ENCODE measurements at regions not wholly inside any gene's neighbourhood (a gene's known extent, or its start where the extent isn't known, plus 50 kb on each side); places are given as distances from the start of the nearest gene placed in this dataset.

DNA sequence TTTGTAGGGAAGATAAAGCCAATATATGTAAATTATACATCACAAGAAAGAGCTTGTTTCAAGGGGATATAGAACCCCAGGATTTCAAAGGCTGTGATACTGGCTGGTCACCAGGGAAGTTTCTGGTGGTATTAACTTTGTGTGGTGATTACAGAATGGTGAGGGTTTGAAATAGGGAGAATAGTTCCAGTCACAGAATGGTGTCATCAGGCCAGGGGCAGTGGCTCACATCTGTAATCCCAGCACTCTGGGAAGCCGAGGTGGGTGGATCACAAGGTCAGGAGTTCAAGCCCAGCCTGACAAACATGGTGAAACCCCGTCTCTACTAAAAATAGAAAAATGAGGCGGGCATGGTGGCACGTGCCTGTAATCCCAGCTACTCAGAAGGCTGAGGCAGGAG is 183.8 kb upstream of the XYLT1 start:
- no peak for TF ChIP-seq EP300 (IDR thresholded peaks at IDR 0.05)
- TF ChIP-seq, protein P1, sequence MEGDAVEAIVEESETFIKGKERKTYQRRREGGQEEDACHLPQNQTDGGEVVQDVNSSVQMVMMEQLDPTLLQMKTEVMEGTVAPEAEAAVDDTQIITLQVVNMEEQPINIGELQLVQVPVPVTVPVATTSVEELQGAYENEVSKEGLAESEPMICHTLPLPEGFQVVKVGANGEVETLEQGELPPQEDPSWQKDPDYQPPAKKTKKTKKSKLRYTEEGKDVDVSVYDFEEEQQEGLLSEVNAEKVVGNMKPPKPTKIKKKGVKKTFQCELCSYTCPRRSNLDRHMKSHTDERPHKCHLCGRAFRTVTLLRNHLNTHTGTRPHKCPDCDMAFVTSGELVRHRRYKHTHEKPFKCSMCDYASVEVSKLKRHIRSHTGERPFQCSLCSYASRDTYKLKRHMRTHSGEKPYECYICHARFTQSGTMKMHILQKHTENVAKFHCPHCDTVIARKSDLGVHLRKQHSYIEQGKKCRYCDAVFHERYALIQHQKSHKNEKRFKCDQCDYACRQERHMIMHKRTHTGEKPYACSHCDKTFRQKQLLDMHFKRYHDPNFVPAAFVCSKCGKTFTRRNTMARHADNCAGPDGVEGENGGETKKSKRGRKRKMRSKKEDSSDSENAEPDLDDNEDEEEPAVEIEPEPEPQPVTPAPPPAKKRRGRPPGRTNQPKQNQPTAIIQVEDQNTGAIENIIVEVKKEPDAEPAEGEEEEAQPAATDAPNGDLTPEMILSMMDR (IDR thresholded peaks at IDR 0.05): no peak
